ENCODE measurements at regions not wholly inside any gene's neighbourhood (a gene's known extent, or its start where the extent isn't known, plus 50 kb on each side); places are given as distances from the start of the nearest gene placed in this dataset.
A peak's percentile ranks its signal among the peaks of the same experiment; 100 is the strongest.

- no peak for DNase-seq
These were observed 144.4 kb downstream of the RMI1 start for GRCh38 chr9:84125046-84125445.

DNA sequence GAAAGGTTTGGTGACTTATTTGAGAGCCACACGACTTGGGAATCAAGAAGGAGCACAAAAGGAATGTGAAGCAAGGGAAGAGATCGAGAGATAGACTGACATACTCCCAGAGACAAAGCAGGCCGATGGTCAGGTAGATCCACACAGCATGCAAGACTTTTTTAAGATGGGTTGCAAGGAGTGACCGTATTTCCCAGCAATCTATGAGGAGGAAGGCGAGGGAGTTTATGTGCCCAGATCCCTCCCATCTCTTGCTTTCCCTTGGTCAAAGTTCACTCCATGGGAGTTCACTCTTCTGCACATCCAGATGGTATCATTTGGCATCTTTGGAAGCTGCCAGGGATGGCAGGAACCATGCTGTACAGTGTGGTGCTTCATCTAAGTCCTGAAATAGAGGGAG is 148.9 kb downstream of the RMI1 start:
- no peak for DNase-seq

- DNase-seq = no peak
These were observed 155.7 kb downstream of the RMI1 start for GRCh38 chr9:84136119-84136868.

GRCh38 chr9:84137968-84138367 is 157.4 kb downstream of the RMI1 start:
- DNase-seq = no peak

- no peak for DNase-seq
These were observed 157.9 kb downstream of the RMI1 start for GRCh38 chr9:84138541-84138940.

- DNase-seq = peak in 31 of 56 donors; percentile 3 to 63 (median 16)
These were observed 158.9 kb downstream of the RMI1 start for GRCh38 chr9:84139296-84140070.

- DNase-seq = peak in 9 of 56 donors; percentile 1 to 35 (median 10)
These were observed 160.0 kb downstream of the RMI1 start for GRCh38 chr9:84140535-84141101.

- DNase-seq = no peak
These were observed 161.3 kb downstream of the RMI1 start for GRCh38 chr9:84141741-84142370.

- no peak for DNase-seq
These were observed 164.4 kb downstream of the RMI1 start for GRCh38 chr9:84145031-84145430.

- no peak for DNase-seq
These were observed 165.2 kb downstream of the RMI1 start for GRCh38 chr9:84145780-84146179.

DNA sequence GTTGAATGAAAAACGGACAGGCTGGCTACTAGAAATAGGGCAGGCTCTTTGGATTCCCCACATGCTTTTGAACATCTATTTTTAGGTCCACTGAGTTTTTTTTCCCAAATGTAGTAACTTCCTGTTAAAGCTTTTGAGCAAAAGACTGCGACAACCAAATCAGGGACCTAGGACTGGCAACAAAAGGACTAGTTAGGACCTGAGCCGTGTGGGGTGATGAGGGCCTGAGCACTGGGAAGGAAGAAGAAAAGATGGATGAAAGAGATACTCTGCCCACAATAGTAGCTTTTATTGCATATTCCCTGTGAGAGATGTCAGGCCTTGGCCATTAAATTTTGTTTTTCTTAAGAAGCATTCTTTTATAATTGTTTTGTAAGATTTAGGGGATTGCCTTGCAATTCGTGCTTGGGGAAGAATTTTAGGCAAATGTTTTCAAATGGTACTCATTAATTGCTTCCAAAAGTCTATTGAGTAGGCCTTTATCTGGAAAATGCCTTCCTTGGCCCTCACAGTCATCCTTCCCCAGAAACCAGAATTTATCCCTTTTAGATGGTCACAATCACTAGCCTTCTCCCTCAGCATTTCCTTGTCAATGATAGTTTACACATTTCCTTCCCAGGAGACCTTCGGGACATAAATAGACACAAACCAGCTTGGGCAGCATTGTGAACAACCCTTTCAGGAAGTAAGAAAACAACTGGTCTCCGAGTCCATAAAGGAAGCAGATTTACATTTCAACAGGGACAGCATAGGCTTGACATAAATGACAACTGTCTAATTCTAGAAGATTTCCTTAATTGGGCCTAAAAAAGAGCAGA is 166.5 kb downstream of the RMI1 start:
- DNase-seq = no peak

GRCh38 chr9:84151236-84151635 is 170.6 kb downstream of the RMI1 start:
- DNase-seq = no peak

- no peak for DNase-seq
These were observed 171.0 kb downstream of the RMI1 start for GRCh38 chr9:84151640-84152039.

DNA sequence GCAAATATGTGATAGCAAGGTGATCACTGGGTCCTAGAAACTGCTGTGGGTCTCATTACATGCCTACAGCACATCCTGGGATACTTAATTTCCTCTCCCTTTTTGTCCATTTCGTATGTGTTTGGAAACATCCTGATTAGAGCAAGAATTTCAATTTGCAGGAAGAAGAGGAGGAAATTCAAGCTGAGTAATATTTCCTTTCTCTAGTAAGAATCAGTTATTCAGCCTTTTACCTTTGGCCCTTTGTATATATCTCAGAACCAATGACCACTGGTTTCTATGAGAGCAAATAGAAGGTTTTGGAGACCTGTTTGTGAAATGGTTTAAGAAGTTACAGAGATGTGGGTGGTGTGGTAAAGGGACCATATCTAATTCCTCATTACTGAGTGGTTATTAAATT is 171.6 kb downstream of the RMI1 start:
- DNase-seq = no peak

DNA sequence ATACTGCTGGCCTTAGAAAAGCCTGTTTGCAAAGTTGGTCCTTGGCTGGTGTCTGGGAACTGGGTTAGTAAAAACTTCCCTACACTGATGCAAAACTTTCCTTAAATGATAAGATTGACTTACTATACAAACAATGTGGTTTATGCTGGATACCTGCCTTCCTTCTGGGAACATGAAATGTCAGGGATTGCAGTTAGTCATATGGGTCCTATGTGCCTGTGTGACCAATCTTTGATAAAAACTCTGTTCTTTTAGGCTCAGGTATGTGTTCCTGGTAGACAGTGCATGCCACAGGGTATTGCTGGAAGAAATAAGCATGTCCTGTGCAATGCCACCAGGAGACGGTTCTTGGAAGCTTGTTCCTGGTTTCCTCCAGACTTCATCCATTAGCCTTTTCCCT is 173.3 kb downstream of the RMI1 start:
- DNase-seq = no peak

DNA sequence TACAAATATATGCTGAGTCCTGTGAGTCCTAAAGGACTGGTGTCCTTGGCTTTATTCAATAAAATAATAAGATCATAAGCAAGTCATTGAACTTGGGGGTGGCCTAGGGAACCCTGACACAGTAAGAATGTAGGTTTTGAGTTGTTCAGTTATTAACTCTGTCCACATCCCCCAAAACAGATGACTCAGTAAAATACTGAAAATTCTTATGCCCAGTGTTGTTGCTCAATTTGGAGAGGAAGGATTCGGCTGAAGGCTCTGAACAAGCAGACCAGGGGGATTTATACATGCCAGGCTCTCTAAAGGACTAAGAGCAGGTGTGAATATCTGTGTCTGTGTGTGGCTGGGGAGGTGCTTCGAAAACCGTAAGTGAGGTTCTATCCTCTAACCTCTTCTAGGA is 173.7 kb downstream of the RMI1 start:
- DNase-seq = no peak

DNA sequence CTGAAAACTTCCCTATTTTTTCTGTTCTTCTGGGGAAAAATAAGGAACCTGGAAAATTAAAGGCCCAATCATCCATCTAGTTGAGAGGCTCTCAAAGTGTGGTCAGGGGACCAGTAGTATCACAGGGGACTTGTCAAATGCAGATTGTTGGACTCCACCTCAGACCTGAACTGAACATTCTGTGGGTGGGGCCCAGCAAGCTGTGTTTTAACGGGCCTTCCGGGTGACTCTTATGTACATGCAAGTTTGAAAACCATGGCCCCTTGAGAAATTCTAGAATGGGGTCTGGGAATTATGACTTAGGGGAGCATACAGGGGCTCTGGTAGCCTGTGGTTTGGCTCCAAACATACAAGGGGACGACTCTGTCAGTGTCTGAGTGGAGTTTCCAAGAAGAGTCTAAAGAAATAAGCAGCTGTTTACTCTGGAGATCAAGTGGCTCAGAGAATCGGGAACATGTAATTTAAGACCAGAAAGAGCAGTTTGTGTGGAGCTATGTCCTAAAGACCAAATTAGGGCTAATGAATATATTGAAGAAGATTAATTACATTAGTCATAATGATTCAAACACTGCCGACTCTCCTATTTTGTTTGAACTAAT is 177.4 kb downstream of the SLC28A3 start:
- no peak for DNase-seq

GRCh38 chr9:84166891-84167290 is 173.7 kb downstream of the SLC28A3 start:
- no peak for DNase-seq

DNA sequence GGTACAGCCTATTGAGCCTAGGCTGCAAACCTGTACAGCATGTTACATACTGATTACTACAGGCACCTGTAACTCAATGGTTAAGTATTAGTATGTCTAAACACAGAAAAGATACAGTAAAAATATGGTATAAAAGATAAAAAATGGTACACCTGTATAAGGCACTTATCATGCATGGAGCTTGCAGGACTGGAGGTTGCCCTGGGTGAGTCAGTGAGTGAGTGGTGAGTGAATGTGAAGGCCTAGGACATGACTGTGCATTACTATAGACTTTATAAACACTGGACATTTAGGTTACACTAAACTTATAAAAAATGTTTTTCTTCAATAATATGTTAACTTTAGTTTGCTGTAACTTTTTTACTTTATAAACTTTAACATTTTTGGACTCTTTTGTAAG is 171.3 kb downstream of the SLC28A3 start:
- no peak for DNase-seq

GRCh38 chr9:84170521-84171141 is 169.9 kb downstream of the SLC28A3 start:
- DNase-seq = peak in 1 of 56 donors; percentile 3

Measured in amygdala (tissue), 56 donors.